ENCODE measurements at regions not wholly inside any gene's neighbourhood (a gene's known extent, or its start where the extent isn't known, plus 50 kb on each side); places are given as distances from the start of the nearest gene placed in this dataset.

DNA sequence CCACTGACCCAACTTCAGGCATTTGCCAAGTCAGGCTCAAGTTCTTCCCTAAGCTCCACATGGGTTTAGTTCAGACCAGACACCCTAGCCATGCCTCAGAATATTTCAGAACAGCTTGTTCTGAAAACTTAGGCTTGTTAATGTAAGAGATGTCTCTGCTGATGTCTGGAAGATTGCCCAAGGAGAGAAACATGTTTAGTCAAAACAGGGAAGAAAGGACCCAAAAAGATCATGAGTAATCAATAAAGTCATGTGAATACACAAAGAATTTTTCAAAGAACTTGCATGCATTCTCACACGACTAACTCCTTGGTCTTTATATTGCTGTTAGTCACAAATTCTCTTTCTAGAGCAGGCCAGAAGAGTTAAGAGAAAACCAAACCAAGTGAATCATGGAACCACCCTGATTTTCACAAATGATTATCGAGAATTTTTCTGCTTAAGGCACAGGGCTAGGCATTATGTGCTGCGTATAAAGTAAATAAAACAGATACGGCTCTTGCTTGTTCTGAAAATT lies 158.1 kb upstream of the HMHB1 start:
- BruUV-seq (replicated peaks): no TSS peak
- Histone ChIP-seq H3K27ac (ENCODE audit: extremely low read length, insufficient read depth, low read length) (no peak overlapping the region), H2AFZ (ENCODE audit: low read length) (no peak overlapping the region), H3K4me1 (ENCODE audit: insufficient read depth, low read length) (peaks cover 14% of the 10 kb centered on the region; the same call in 1 of the 2 replicates), H3K9me3 (ENCODE audit: low read length) (no peaks in the 10 kb centered on the region), H3K9ac (ENCODE audit: insufficient read depth, low read depth, low read length) (no peak overlapping the region), H4K20me1 (ENCODE audit: insufficient read depth, low read length) (no peaks in the 10 kb centered on the region), H3K36me3 (replicated peaks in 1 of 2; ENCODE audit: control insufficient read depth in 1 of 2, insufficient read depth in 2 of 2, low read length in 2 of 2) (no peaks in the 10 kb centered on the region), H3K4me2 (ENCODE audit: low read depth, low read length) (no peak overlapping the region), H3K27me3 (ENCODE audit: control insufficient read depth in 1 of 2, insufficient read depth in 2 of 2, low read length in 2 of 2) (peaks cover 0 to 5% of the 10 kb centered on the region in 2 experiments; a peak in 2 of 5 replicates), H3K4me3 (replicated peaks in 1 of 3; ENCODE audit: insufficient read depth in 1 of 3, low read depth in 2 of 3, low read length in 3 of 3) (no peak overlapping the region), H3K79me2 (ENCODE audit: insufficient read depth, low read length) (no peaks in the 10 kb centered on the region)
- in situ Hi-C loops (cut with HindIII; ENCODE audit: extremely low pct_ligation_motif_present, low pct_unique_long_range_greater_than_20kb) (no loop called here), intact Hi-C loops (cut with micrococcal nuclease; ENCODE audit: unreplicated experiment) (no loop called here)
- no peak for TF ChIP-seq SCMH1 (CRISPR knock-in tag; IDR thresholded peaks at IDR 0.05; ENCODE audit: borderline replicate concordance)
- ATAC-seq (no peak), DNase-seq (ENCODE audit: low spot score) (no peak), FAIRE-seq (no peak)
- 56% methylated on average over 4 of the region's 4 CpGs for WGBS (ENCODE audit: low lambda C conversion rate)
- ChIA-PET POLR2A (no interaction called here), CTCF (ENCODE audit: low intra/inter-chr PET ratio, low total read pairs) (no interaction called here)

DNA sequence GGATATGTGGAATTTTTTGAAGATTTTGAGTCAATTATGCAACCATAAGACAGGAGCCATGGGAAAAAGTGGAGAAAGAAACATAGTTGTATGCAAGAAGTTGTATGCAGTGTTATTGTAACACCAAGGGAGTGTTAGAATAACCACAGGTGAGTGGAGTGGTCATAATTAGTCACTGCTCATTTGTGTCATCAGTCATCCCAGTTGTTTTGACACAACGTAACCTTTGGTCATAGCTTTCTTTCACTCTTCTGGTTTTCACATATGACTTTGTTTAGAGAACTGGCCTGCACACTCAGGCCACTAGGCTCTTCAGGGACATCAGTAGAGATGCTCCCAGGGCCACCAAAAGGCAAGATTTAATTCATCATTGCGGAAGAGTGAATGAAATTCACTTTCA lies 158.7 kb upstream of the HMHB1 start:
- Histone ChIP-seq H3K27ac (ENCODE audit: extremely low read length, insufficient read depth, low read length) (no peak overlapping the region), H3K4me2 (ENCODE audit: low read depth, low read length) (no peak overlapping the region), H3K36me3 (replicated peaks in 1 of 2; ENCODE audit: control insufficient read depth in 1 of 2, insufficient read depth in 2 of 2, low read length in 2 of 2) (no peaks in the 10 kb centered on the region), H3K79me2 (ENCODE audit: insufficient read depth, low read length) (no peaks in the 10 kb centered on the region), H3K4me3 (replicated peaks in 1 of 3; ENCODE audit: insufficient read depth in 1 of 3, low read depth in 2 of 3, low read length in 3 of 3) (no peak overlapping the region), H3K27me3 (ENCODE audit: control insufficient read depth in 1 of 2, insufficient read depth in 2 of 2, low read length in 2 of 2) (peaks cover 0 to 5% of the 10 kb centered on the region in 2 experiments; a peak in 2 of 5 replicates), H3K9me3 (ENCODE audit: low read length) (no peaks in the 10 kb centered on the region), H3K4me1 (ENCODE audit: insufficient read depth, low read length) (peaks cover 14% of the 10 kb centered on the region; the same call in 1 of the 2 replicates), H3K9ac (ENCODE audit: insufficient read depth, low read depth, low read length) (no peak overlapping the region), H4K20me1 (ENCODE audit: insufficient read depth, low read length) (no peaks in the 10 kb centered on the region), H2AFZ (ENCODE audit: low read length) (no peak overlapping the region)
- no TSS peak for BruUV-seq (replicated peaks)
- CTCF ChIA-PET (ENCODE audit: low intra/inter-chr PET ratio, low total read pairs): no interaction called here
- ATAC-seq (no peak), DNase-seq (ENCODE audit: low spot score) (no peak), FAIRE-seq (no peak)
- intact Hi-C loops (cut with micrococcal nuclease; ENCODE audit: unreplicated experiment) (no loop called here), in situ Hi-C loops (cut with HindIII; ENCODE audit: extremely low pct_ligation_motif_present, low pct_unique_long_range_greater_than_20kb) (no loop called here)
- POLR2A ChIA-PET: no interaction called here
- TF ChIP-seq ZFY (CRISPR knock-in tag; IDR thresholded peaks at IDR 0.05) (no peak), ARNTL (CRISPR knock-in tag; IDR thresholded peaks at IDR 0.05) (no peak), FOSL2 (CRISPR knock-in tag; IDR thresholded peaks at IDR 0.05) (0 out of 2 replicates have a peak, but pooled peaks have one; percentile 16), ZNF44 (CRISPR knock-in tag; IDR thresholded peaks at IDR 0.05) (no peak), PCBP1 (IDR thresholded peaks at IDR 0.05; ENCODE audit: borderline replicate concordance, low read depth, low read length) (no peak), ZNF235 (CRISPR knock-in tag; IDR thresholded peaks at IDR 0.05; ENCODE audit: borderline replicate concordance) (no peak), CREB1 (IDR thresholded peaks at IDR 0.05) (peak; percentile 48; the same call in 1 of the 2 replicates), CREB1 (CRISPR knock-in tag; IDR thresholded peaks at IDR 0.05) (no peak), SATB2 (CRISPR knock-in tag; IDR thresholded peaks at IDR 0.05) (no peak), STAG1 (CRISPR knock-in tag; IDR thresholded peaks at IDR 0.05) (no peak), PAWR (CRISPR knock-in tag; IDR thresholded peaks at IDR 0.05; ENCODE audit: borderline replicate concordance) (no peak), SSRP1 (CRISPR knock-in tag; IDR thresholded peaks at IDR 0.05) (no peak), CBX1 (IDR thresholded peaks at IDR 0.05; ENCODE audit: low read depth) (no peak)
- WGBS (ENCODE audit: low lambda C conversion rate): 63% methylated on average over 2 of the region's 2 CpGs

All from HepG2 (cell line).